GM18858 (cell line): ENCODE measurements at regions not wholly inside any gene's neighbourhood (a gene's known extent, or its start where the extent isn't known, plus 50 kb on each side); places are given as distances from the start of the nearest gene placed in this dataset.

ENCODE experiments used
- ATAC-seq: cut with Tn5 transposase; IDR thresholded peaks from one replicate; pipeline ENCODE4 v1.9.1; 2021; ENCODE audit not compliant: unreplicated experiment

- no peak for ATAC-seq
Measured at GRCh38 chr2:106977717-106978116, 91.8 kb upstream of the ST6GAL2 start.

- ATAC-seq, result no peak
Measured at GRCh38 chr2:106978647-106979046, 92.7 kb upstream of the ST6GAL2 start.

GRCh38 chr2:106981491-106981890 is 95.5 kb upstream of the ST6GAL2 start:
- ATAC-seq, result no peak

GRCh38 chr2:106982350-106982749 is 96.4 kb upstream of the ST6GAL2 start:
- no peak for ATAC-seq

GRCh38 chr2:106983305-106983704 is 97.3 kb upstream of the ST6GAL2 start:
- no peak for ATAC-seq

GRCh38 chr2:106988361-106988760 is 102.4 kb upstream of the ST6GAL2 start:
- no peak for ATAC-seq

GRCh38 chr2:106990297-106990696 is 104.3 kb upstream of the ST6GAL2 start:
- ATAC-seq, result no peak

GRCh38 chr2:106991866-106992265 is 105.9 kb upstream of the ST6GAL2 start:
- ATAC-seq, result no peak

- no peak for ATAC-seq
Measured at GRCh38 chr2:106995556-106995955, 109.6 kb upstream of the ST6GAL2 start.

- ATAC-seq, result no peak
Measured at GRCh38 chr2:106996171-106996769, 110.3 kb upstream of the ST6GAL2 start.

GRCh38 chr2:106997204-106997603 is 111.2 kb upstream of the ST6GAL2 start:
- no peak for ATAC-seq

- no peak for ATAC-seq
Measured at GRCh38 chr2:107001062-107001461, 115.1 kb upstream of the ST6GAL2 start.

GRCh38 chr2:107001551-107001950 is 115.6 kb upstream of the ST6GAL2 start:
- ATAC-seq, result no peak

GRCh38 chr2:107001964-107002696 is 116.2 kb upstream of the ST6GAL2 start:
- no peak for ATAC-seq

- no peak for ATAC-seq
Measured at GRCh38 chr2:107002735-107003134, 116.8 kb upstream of the ST6GAL2 start.

GRCh38 chr2:107005853-107006252 is 119.9 kb upstream of the ST6GAL2 start:
- no peak for ATAC-seq

GRCh38 chr2:107006836-107007235 is 120.9 kb upstream of the ST6GAL2 start:
- ATAC-seq, result no peak

GRCh38 chr2:107007927-107008326 is 122.0 kb upstream of the ST6GAL2 start:
- no peak for ATAC-seq

- ATAC-seq, result no peak
Measured at GRCh38 chr2:107008843-107009242, 122.9 kb upstream of the ST6GAL2 start.

GRCh38 chr2:107009275-107009674 is 123.3 kb upstream of the ST6GAL2 start:
- ATAC-seq, result no peak

GRCh38 chr2:107012714-107013306 is 126.8 kb upstream of the ST6GAL2 start:
- ATAC-seq, result no peak

GRCh38 chr2:107013884-107014283 is 127.9 kb upstream of the ST6GAL2 start:
- ATAC-seq, result no peak
